HG02571 (cell line): ENCODE measurements at regions not wholly inside any gene's neighbourhood (a gene's known extent, or its start where the extent isn't known, plus 50 kb on each side); places are given as distances from the start of the nearest gene placed in this dataset.

Source experiments
- ATAC-seq: cut with Tn5 transposase; IDR thresholded peaks from one replicate; pipeline ENCODE4 v1.9.1; 2021; ENCODE audit warnings: mild to moderate bottlenecking, moderate library complexity; ENCODE audit not compliant: unreplicated experiment

GRCh38 chr15:39431376-39431775 is 149.5 kb upstream of the THBS1 start:
- no peak for ATAC-seq

- ATAC-seq, result no peak
Observed at GRCh38 chr15:39432026-39432425, 148.9 kb upstream of the THBS1 start.

GRCh38 chr15:39432912-39433348 is 147.9 kb upstream of the THBS1 start:
- no peak for ATAC-seq

- no peak for ATAC-seq
Observed at GRCh38 chr15:39433376-39433775, 147.5 kb upstream of the THBS1 start.

GRCh38 chr15:39434163-39434562 is 146.7 kb upstream of the THBS1 start:
- no peak for ATAC-seq

DNA sequence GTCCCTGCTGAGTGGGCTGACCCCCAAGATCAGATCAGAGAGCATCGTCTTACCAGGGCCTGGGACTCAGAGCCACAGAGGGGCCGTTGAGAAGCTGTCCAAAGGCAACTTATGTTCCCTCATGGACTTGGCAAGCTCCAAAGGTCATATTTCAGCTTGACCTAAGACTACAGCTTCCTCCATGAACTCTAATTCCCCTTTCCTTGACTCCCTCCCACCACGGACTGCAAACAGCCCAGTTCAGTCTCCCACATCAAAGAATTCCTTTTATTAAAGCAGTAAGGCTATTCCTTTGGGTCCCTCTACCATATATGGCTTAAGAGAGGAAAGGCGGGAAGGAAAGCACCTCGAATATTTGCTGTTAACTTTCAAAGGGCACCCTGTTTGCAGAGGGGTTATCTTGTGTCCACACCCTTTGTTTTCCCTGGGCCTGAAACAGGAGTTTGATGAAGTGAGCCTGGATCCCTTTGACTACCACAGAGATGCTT is 146.1 kb upstream of the THBS1 start:
- ATAC-seq, result no peak

- ATAC-seq, result no peak
Observed at GRCh38 chr15:39435244-39435643, 145.6 kb upstream of the THBS1 start.

GRCh38 chr15:39438260-39438659 is 142.6 kb upstream of the THBS1 start:
- ATAC-seq, result no peak

GRCh38 chr15:39438799-39439592 is 141.9 kb upstream of the THBS1 start:
- ATAC-seq, result no peak

- no peak for ATAC-seq
Observed at GRCh38 chr15:39442898-39443297, 138.0 kb upstream of the THBS1 start.

GRCh38 chr15:39443659-39444219 is 137.1 kb upstream of the THBS1 start:
- ATAC-seq, result no peak

DNA sequence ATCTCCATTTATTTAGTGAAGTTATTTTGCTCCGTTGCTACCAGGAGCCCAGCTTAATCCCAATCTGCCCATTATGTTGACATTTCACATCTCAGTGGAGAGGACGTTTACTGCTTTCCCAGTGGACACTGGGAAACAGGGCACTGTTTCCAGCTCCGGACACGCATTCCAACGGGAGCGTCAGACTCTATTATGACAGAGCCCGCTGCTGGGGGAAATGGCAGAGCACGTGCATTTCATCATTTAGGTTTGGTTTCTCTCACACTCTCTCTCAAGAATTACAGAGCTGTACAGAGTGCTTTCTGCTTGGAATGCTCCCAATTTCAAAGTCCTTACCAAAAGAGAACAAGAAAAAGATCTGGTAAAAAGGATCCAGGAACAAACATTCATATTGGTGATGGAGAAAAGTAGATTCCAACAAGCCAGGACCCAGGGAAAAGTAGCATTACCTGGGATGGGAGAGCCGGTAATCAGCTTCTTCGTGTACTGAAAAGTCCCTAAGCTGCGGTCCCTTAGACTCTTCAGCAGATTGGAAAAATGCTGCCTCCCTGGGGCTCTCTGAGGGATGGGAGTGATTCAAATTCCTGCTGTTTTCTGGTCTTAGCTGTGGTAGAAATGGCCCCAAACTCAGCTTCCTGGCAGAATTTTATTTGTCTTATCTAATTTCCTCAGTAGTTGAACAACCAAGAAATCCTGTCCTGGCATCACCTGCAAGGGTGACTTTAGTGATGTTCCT is 136.0 kb upstream of the THBS1 start:
- no peak for ATAC-seq

DNA sequence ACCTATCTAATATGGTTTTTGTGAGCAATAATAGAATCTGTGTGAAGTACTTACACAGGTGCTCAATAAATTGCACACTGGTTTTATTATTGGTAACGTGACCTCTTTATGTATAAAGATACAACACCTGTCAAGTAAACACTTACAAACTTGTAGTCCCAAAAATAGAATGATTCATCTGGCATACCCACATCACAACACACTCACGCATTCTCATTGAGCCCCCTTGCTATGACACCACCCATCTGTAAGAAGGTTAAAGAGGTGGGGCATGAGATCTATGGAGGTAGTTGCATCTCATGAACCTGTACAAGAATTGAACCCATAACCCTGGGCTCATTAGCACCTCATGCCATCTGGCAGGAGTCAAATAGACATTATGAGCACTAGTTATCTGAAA is 134.9 kb upstream of the THBS1 start:
- ATAC-seq, result no peak

DNA sequence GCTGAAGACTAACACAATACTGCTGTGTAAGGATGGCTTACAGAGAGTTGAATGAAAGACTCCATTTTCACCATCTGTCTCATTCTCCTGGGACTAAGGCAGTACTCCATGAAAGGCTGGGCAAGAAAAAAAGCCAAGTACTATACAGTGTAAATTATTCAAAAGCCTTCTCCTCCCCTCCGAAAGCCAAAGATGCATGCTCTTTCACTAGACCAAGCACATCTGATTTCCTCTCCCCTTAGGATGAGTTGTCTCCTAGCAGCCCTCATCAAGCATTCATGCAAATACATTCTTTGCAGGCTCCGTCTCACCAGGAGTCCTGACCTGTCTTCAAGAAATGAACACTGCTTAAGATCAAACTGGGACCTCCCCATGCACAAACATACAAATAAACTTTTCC is 133.5 kb upstream of the THBS1 start:
- ATAC-seq, result no peak

- ATAC-seq, result no peak
Observed at GRCh38 chr15:39447881-39448280, 133.0 kb upstream of the THBS1 start.

DNA sequence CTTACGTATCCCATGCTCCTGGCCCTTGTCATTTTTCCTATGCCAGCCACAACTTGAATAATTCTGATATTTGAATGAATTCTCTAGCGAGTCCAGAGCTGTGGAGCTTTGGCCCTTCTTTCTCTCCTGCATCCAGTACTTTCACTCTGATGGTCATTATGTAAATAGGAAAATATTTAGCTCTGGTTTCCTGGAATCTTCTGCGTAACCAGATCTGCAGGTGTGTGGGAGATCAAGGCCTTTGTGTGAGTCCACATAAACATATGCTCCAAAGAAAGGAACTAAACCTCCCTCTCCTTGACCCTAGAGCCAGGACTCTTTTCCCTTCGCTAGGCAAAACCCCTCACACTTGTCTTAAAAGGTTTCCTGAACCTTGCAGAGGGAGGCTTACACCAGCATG is 132.5 kb upstream of the THBS1 start:
- no peak for ATAC-seq

GRCh38 chr15:39451121-39451688 is 129.7 kb upstream of the THBS1 start:
- no peak for ATAC-seq

DNA sequence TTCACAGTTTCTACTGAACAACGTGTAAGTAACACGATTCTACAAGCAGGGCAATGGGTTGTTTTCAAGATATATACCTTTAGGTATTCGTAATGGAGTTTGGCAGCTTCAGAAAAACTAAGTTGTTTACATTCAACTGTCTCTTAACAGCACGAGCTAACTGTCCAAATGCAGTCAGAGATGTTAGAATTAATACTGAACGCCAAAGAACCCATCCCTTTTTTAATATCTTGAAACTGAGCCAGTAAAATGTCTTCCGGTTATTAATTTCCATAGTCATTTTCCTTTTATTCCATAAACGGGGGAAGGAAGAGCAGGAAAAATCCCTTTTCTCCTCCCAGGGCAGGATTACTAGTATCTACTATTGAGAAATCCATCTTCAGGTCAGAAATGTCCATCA is 129.0 kb upstream of the THBS1 start:
- ATAC-seq, result no peak

DNA sequence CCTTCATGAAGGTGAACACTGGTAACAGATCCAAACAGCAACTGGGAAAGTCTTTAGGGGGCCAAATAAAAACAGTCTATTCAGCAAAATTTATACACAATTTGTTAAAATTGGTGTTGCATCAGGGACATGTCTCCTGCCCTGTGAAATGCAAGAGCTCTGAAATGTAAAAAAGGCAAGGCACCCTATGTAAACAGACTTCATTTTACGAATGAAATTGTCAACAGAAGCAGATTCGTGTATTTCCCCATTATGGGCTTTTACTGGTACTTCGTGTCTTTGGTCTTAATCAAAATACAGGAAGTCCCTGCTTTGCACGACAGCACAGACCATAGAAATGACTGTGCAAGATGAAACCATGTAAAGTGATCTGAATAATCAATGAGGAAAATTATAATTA is 127.3 kb upstream of the THBS1 start:
- no peak for ATAC-seq

GRCh38 chr15:39454189-39454986 is 126.5 kb upstream of the THBS1 start:
- no peak for ATAC-seq
